Kidney epithelial cell (primary cell): ENCODE measurements at regions not wholly inside any gene's neighbourhood (a gene's known extent, or its start where the extent isn't known, plus 50 kb on each side); places are given as distances from the start of the nearest gene placed in this dataset.

Experiments
- DNase-seq: peaks from one replicate; pipeline ENCODE4 v3.0.0-alpha.2; 2010; ENCODE audit warnings: low read depth
- H3K27me3 ChIP-seq: 2 replicates; pipeline ENCODE4 v1.6.0; 2011; ENCODE audit warnings: low read length; ENCODE audit not compliant: control insufficient read depth, insufficient read depth
- H3K36me3 ChIP-seq: 2 replicates; pipeline ENCODE4 v1.5.1; 2011; ENCODE audit warnings: low read length; ENCODE audit not compliant: control insufficient read depth, insufficient read depth
- H3K4me3 ChIP-seq: 2 replicates; pipeline ENCODE4 v1.5.1; 2011; ENCODE audit warnings: low read depth, mild to moderate bottlenecking, control low read depth, low read length
- TF ChIP-seq, protein P1 (sequence below): IDR thresholded peaks from 2 replicates; pipeline ENCODE4 v1.5.1; 2011; ENCODE audit warnings: mild to moderate bottlenecking, moderate library complexity, low read length, control low read depth, inconsistent platforms; ENCODE audit not compliant: insufficient read depth, poor library complexity, severe bottlenecking

DNA sequence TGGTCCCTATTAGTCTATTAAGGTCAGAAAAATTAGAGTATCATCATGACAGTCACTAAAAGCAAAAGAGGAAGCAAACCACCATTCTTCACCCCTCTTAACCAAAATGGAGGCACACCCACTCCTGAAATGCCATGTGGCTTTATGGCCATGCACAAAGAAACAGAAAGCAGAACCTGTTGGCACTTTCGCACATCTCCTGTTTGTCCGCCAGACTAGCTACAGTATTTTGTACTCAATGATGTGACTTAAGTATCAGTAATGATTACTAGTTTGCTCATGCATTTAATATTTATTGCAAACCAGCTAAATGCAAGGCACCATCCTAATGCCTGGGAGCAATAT lies 70.2 kb upstream of the GNAO1 start:
- TF ChIP-seq, protein P1, sequence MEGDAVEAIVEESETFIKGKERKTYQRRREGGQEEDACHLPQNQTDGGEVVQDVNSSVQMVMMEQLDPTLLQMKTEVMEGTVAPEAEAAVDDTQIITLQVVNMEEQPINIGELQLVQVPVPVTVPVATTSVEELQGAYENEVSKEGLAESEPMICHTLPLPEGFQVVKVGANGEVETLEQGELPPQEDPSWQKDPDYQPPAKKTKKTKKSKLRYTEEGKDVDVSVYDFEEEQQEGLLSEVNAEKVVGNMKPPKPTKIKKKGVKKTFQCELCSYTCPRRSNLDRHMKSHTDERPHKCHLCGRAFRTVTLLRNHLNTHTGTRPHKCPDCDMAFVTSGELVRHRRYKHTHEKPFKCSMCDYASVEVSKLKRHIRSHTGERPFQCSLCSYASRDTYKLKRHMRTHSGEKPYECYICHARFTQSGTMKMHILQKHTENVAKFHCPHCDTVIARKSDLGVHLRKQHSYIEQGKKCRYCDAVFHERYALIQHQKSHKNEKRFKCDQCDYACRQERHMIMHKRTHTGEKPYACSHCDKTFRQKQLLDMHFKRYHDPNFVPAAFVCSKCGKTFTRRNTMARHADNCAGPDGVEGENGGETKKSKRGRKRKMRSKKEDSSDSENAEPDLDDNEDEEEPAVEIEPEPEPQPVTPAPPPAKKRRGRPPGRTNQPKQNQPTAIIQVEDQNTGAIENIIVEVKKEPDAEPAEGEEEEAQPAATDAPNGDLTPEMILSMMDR: no peak
- Histone ChIP-seq H3K36me3 (no peaks in the 10 kb centered on the region), H3K27me3 (no peaks in the 10 kb centered on the region), H3K4me3 (no peak overlapping the region)
- no peak for DNase-seq

DNA sequence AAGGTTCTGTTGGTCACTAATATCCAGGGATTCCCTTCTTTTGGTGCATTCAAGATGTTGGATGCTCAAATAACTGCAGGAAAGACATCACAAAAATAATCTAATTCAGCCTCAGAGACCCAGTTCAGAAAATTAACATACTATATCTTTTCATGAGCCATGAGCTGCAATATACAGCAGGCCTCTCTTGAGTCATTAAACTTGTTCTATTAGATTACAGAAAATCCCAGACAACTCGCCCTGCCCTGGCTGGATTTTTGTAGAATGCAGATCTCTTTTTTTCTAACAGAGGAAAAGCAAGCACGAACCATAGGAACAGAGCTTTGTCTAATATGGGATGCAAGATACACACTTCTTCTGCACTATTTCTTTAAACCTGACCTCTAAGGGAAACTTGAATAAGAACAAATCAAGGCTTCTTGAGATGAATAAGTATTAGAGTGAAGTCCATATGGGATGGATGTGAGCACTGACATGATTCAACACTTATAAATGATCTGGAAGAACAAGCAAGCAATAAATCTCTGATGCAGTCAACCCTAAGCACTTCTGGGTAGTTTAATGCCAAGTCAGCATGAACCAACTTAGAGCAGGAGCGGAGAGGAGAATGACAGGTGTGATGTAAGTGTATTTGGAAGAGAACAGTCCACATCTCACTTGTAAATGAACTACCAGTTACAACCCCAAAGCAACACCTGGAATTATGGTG lies 70.7 kb upstream of the GNAO1 start:
- H3K27me3 ChIP-seq: no peaks in the 10 kb centered on the region
- H3K4me3 ChIP-seq: no peak overlapping the region
- DNase-seq: no peak
- TF ChIP-seq, protein P1: no peak
- H3K36me3 ChIP-seq: no peaks in the 10 kb centered on the region

DNA sequence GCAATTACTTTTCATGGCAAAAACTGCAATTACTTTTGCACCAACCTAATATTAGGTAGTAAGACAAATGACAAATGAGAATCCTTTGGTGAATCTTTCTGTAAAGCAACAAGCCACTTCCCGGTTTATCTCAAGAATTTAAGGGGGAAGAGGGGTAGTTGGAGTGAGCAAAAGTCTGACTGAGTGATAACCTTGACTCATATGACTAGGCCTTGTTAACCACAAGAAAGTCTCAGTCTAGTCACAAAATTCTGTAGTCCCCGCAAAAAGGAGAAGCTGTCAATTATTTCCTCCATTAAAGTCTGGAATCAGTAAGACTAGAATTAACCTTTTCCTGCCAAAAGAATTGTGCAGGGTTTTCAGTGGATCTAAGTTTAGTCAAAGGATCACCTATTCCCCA lies 72.2 kb upstream of the GNAO1 start:
- TF ChIP-seq, protein P1: no peak
- Histone ChIP-seq H3K27me3 (no peaks in the 10 kb centered on the region), H3K4me3 (no peak overlapping the region), H3K36me3 (no peaks in the 10 kb centered on the region)
- DNase-seq: no peak

DNA sequence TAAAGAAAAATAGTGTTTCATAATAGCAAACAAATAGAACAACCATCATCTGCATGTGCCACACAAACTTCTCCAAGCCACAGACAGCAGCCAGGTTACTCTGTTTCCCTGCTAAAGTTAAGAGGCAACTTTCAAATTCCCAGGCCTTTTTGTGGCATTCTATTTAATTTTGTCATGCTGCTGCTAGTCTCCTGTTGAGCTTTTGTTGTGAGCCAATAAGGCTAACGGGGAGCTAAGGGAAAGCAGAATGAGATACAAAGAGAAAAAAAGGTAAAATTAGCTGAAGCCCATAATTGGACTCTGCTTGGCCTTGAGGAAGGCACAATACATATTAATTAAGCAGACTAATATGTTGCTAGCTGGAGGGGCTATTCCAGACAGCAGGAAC lies 74.7 kb upstream of the GNAO1 start:
- Histone ChIP-seq H3K36me3 (no peaks in the 10 kb centered on the region), H3K27me3 (no peaks in the 10 kb centered on the region), H3K4me3 (no peak overlapping the region)
- DNase-seq: no peak
- TF ChIP-seq, protein P1: no peak

DNA sequence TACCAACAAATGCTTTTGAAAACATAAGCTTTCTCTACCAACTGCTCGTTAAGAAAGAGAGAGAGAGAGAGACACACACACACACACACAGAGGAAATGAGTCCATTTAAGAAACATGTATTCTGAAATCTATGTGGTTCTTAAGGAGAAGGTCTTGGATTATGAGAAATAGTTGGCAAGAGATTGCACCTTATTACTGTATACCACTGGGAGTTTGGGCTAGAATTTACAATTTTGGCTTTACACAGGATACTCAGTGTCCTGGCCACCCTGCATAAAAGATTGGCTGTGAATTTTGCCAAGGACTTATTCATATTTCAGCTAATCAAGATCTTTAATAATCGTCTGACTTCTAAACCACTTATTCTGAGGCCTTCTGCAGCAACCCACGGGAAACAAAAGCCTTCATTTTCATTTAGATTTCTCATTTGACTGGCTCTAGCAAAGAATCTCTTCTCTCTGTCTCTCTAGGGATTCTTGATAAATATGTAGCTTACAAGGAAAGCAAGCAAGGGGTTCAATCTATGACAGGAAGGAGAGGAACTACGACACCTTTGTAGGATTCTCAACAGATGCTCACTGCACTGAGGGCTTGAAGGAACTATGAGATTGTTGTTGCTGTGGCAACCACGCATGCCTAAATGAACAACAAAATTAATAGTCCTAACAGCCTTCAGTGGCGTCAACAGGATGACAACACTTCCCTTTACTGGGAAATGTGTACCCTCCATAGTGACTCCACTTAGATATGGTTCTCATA lies 75.3 kb upstream of the GNAO1 start:
- DNase-seq: no peak
- no peaks in the 10 kb centered on the region for H3K36me3 ChIP-seq
- H3K4me3 ChIP-seq: no peak overlapping the region
- TF ChIP-seq, protein P1: no peak
- no peaks in the 10 kb centered on the region for H3K27me3 ChIP-seq
